ENCODE measurements at regions not wholly inside any gene's neighbourhood (a gene's known extent, or its start where the extent isn't known, plus 50 kb on each side); places are given as distances from the start of the nearest gene placed in this dataset.
"Not testable (repeated sequence)": the region's sequence is repeated elsewhere in the genome, so short reads cannot be mapped to it uniquely, and the experiment has no call there.

GRCh38 chr11:26940501-26940900 is 53.4 kb upstream of the FIBIN start:
- H3K18ac ChIP-seq (ENCODE audit: low read depth in 1 of 2, low read length in 2 of 2); DNase-seq; H3K27me3 ChIP-seq (ENCODE audit: control insufficient read depth in 1 of 2, insufficient read depth in 1 of 2, low read length in 2 of 2); H3K14ac ChIP-seq (ENCODE audit: low read length in 2 of 2); H3K9me3 ChIP-seq (ENCODE audit: control insufficient read depth, low read length); H4K91ac ChIP-seq (ENCODE audit: low read length); H2BK15ac ChIP-seq (ENCODE audit: low read depth, poor library complexity, severe bottlenecking); H3K4me2 ChIP-seq (ENCODE audit: low read length, poor library complexity, severe bottlenecking); H3K36me3 ChIP-seq (ENCODE audit: control insufficient read depth in 1 of 2, insufficient read depth in 2 of 2, low read depth in 1 of 2, low read length in 2 of 2); H2BK5ac ChIP-seq (ENCODE audit: low read depth, low read length, poor library complexity, severe bottlenecking); H3K4ac ChIP-seq (ENCODE audit: low read depth in 1 of 2, low read length in 2 of 2); H4K8ac ChIP-seq (ENCODE audit: low read length); H3K4me3 ChIP-seq (ENCODE audit: insufficient read depth in 1 of 2, low read depth in 1 of 2, low read length in 2 of 2); H3K27ac ChIP-seq (ENCODE audit: low read length, poor library complexity, severe bottlenecking); H3K4me1 ChIP-seq (ENCODE audit: control insufficient read depth, insufficient read depth, low read depth, low read length); H2AK5ac ChIP-seq (ENCODE audit: low read length, severe bottlenecking); H3K23ac ChIP-seq (ENCODE audit: low read length in 2 of 2); H2BK120ac ChIP-seq (ENCODE audit: low read depth, low read length); H2AFZ ChIP-seq (ENCODE audit: low read depth, low read length); H3K9ac ChIP-seq (ENCODE audit: low read length); H3K79me1 ChIP-seq (replicated peaks; ENCODE audit: low read length, poor library complexity, severe bottlenecking): not testable (repeated sequence)
- WGBS = 90% methylated on average over 2 of the region's 2 CpGs
- peak overlapping the region in 1 of 2 experiments; percentile 4 for H2BK12ac ChIP-seq (ENCODE audit: low read length in 2 of 2)

DNA sequence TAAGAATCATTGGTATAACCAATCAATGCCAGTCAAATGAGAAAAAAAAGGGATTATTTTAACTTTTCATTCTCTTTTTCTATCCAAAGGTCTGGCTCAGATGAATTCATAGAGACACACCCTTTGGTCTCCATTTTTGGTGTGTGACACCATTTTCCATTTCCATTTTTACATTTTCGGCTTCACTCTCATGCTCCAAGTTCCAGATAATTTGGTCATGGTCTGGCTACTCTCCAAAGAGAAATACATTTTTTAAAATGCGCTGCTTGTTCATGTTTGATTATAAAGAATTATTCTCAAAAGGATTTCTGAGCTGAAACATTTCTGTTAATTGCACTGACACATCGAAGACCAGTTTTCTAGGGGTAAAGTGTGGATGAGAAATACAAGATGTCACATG is 51.6 kb upstream of the FIBIN start:
- H4K91ac ChIP-seq (ENCODE audit: low read length) = no peak overlapping the region

DNA sequence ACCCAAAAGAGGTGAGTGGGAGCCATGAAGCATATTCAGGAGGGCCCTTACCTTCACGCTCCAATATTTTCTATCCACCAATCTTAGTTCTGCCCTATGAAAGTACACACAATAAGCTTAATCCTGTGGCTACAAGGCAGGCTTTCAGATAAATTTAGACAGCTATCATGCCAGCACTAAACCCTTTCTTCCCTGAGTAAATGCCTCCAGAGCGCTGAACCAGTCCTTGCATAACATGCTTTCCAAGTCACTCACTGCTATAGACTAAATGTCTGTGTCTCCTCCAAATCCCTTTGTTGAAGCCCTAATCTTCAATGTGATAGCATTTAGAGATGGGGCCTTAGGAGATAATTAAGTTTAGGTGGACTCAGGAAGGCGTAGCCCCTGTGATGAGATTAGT is 50.3 kb upstream of the FIBIN start:
- Histone ChIP-seq H4K8ac (ENCODE audit: low read length) (no peak overlapping the region), H3K79me1 (replicated peaks; ENCODE audit: low read length, poor library complexity, severe bottlenecking) (no peaks in the 10 kb centered on the region), H2BK12ac (ENCODE audit: low read length in 2 of 2) (no peak overlapping the region), H3K9me3 (ENCODE audit: control insufficient read depth, low read length) (no peaks in the 10 kb centered on the region), H3K14ac (ENCODE audit: low read length in 2 of 2) (no peak overlapping the region), H3K36me3 (ENCODE audit: control insufficient read depth in 1 of 2, insufficient read depth in 2 of 2, low read depth in 1 of 2, low read length in 2 of 2) (no peaks in the 10 kb centered on the region), H3K4me2 (ENCODE audit: low read length, poor library complexity, severe bottlenecking) (no peak overlapping the region), H3K9ac (ENCODE audit: low read length) (no peak overlapping the region), H3K27ac (ENCODE audit: low read length, poor library complexity, severe bottlenecking) (no peak overlapping the region), H3K27me3 (ENCODE audit: control insufficient read depth in 1 of 2, insufficient read depth in 1 of 2, low read length in 2 of 2) (no peaks in the 10 kb centered on the region), H3K4me3 (ENCODE audit: insufficient read depth in 1 of 2, low read depth in 1 of 2, low read length in 2 of 2) (no peak overlapping the region), H2AK5ac (ENCODE audit: low read length, severe bottlenecking) (no peak overlapping the region), H2BK5ac (ENCODE audit: low read depth, low read length, poor library complexity, severe bottlenecking) (no peak overlapping the region), H2BK120ac (ENCODE audit: low read depth, low read length) (no peak overlapping the region), H2BK15ac (ENCODE audit: low read depth, poor library complexity, severe bottlenecking) (no peak overlapping the region), H3K18ac (ENCODE audit: low read depth in 1 of 2, low read length in 2 of 2) (no peak overlapping the region), H4K91ac (ENCODE audit: low read length) (no peak overlapping the region), H3K4ac (ENCODE audit: low read depth in 1 of 2, low read length in 2 of 2) (no peak overlapping the region), H3K23ac (ENCODE audit: low read length in 2 of 2) (no peak overlapping the region), H3K4me1 (ENCODE audit: control insufficient read depth, insufficient read depth, low read depth, low read length) (no peaks in the 10 kb centered on the region), H2AFZ (ENCODE audit: low read depth, low read length) (no peak overlapping the region)
- no peak for DNase-seq
- 93% methylated on average over 3 of the region's 3 CpGs for WGBS

More for the DNA sequence above, 51.6 kb upstream of the FIBIN start:
- H3K4me1 ChIP-seq (ENCODE audit: control insufficient read depth, insufficient read depth, low read depth, low read length) = no peaks in the 10 kb centered on the region
- H2BK120ac ChIP-seq (ENCODE audit: low read depth, low read length) = no peak overlapping the region
- H3K9ac ChIP-seq (ENCODE audit: low read length) = no peak overlapping the region
- no peak overlapping the region for H3K27ac ChIP-seq (ENCODE audit: low read length, poor library complexity, severe bottlenecking)
- no peak overlapping the region for H2BK15ac ChIP-seq (ENCODE audit: low read depth, poor library complexity, severe bottlenecking)
- no peak overlapping the region for H3K14ac ChIP-seq (ENCODE audit: low read length in 2 of 2)
- H3K9me3 ChIP-seq (ENCODE audit: control insufficient read depth, low read length) = no peaks in the 10 kb centered on the region
- H3K79me1 ChIP-seq (replicated peaks; ENCODE audit: low read length, poor library complexity, severe bottlenecking) = no peaks in the 10 kb centered on the region
- H4K8ac ChIP-seq (ENCODE audit: low read length) = no peak overlapping the region
- no peak overlapping the region for H2AFZ ChIP-seq (ENCODE audit: low read depth, low read length)
- no peak overlapping the region for H2BK12ac ChIP-seq (ENCODE audit: low read length in 2 of 2)
- H3K4ac ChIP-seq (ENCODE audit: low read depth in 1 of 2, low read length in 2 of 2) = no peak overlapping the region
- no peak overlapping the region for H2AK5ac ChIP-seq (ENCODE audit: low read length, severe bottlenecking)
- no peak overlapping the region for H3K4me2 ChIP-seq (ENCODE audit: low read length, poor library complexity, severe bottlenecking)
- H2BK5ac ChIP-seq (ENCODE audit: low read depth, low read length, poor library complexity, severe bottlenecking) = no peak overlapping the region
- H3K36me3 ChIP-seq (ENCODE audit: control insufficient read depth in 1 of 2, insufficient read depth in 2 of 2, low read depth in 1 of 2, low read length in 2 of 2) = no peaks in the 10 kb centered on the region
- no peak overlapping the region for H3K18ac ChIP-seq (ENCODE audit: low read depth in 1 of 2, low read length in 2 of 2)
- no peaks in the 10 kb centered on the region for H3K27me3 ChIP-seq (ENCODE audit: control insufficient read depth in 1 of 2, insufficient read depth in 1 of 2, low read length in 2 of 2)
- 96% methylated on average over 3 of the region's 3 CpGs for WGBS
- H3K4me3 ChIP-seq (ENCODE audit: insufficient read depth in 1 of 2, low read depth in 1 of 2, low read length in 2 of 2) = no peak overlapping the region
- no peak for DNase-seq
- H3K23ac ChIP-seq (ENCODE audit: low read length in 2 of 2) = no peak overlapping the region

Data from mesenchymal stem cell (in vitro differentiated cells and primary cell).